ENCODE measurements at regions not wholly inside any gene's neighbourhood (a gene's known extent, or its start where the extent isn't known, plus 50 kb on each side); places are given as distances from the start of the nearest gene placed in this dataset.

DNA sequence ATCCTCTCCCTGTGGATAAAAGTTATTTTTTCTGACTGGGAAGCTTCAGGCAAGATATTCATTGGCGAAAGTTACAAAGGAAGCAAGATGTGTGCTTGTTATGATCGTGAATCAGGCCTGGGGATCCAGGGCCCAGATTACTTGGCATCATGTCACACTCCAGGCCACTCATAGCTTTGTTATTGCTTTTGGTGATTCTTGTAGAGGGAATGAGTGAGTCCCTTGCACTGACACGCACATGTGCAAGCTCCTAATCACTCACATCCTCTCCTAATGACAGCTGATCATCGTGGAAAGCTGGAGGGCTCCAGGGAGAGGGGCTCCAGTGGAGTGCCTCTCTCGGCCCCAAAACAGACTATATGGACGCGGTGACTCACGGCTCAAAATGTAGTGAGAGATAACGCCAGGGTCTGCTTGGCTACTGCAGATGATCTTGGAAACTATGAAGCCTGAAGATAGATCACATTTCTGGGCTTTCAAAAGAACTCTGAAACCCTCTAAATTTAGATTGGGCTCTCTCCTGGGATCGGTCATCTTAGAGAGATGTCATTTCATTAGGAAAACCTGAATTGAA lies 481.1 kb upstream of the USP24 start:
- DNase-seq (ENCODE audit: low spot score) = no peak
- TF ChIP-seq, protein P1, sequence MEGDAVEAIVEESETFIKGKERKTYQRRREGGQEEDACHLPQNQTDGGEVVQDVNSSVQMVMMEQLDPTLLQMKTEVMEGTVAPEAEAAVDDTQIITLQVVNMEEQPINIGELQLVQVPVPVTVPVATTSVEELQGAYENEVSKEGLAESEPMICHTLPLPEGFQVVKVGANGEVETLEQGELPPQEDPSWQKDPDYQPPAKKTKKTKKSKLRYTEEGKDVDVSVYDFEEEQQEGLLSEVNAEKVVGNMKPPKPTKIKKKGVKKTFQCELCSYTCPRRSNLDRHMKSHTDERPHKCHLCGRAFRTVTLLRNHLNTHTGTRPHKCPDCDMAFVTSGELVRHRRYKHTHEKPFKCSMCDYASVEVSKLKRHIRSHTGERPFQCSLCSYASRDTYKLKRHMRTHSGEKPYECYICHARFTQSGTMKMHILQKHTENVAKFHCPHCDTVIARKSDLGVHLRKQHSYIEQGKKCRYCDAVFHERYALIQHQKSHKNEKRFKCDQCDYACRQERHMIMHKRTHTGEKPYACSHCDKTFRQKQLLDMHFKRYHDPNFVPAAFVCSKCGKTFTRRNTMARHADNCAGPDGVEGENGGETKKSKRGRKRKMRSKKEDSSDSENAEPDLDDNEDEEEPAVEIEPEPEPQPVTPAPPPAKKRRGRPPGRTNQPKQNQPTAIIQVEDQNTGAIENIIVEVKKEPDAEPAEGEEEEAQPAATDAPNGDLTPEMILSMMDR (IDR thresholded peaks at IDR 0.05; ENCODE audit: extremely low read depth, missing control alignments) = no peak

DNA sequence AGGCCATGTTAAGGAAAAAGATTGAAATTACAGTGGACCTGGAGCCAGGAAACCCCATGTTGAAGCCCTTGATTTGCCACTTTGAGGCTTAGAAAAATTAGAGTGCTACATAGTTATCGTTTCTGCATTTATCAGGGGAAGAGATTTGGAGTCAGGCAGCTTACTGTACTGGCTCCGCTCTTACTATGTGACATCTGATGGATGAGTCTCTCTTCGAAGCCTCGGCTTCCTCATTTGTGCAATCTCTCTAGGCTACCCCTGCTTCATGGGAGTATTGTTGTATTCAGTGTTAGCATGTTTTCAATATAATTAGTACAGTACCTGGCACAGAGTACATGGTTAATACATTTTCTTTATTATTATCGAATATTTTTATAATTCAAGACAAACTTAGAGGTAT lies 480.4 kb upstream of the USP24 start:
- DNase-seq (ENCODE audit: low spot score) = no peak
- TF ChIP-seq, protein P1 (IDR thresholded peaks at IDR 0.05; ENCODE audit: extremely low read depth, missing control alignments) = no peak

DNA sequence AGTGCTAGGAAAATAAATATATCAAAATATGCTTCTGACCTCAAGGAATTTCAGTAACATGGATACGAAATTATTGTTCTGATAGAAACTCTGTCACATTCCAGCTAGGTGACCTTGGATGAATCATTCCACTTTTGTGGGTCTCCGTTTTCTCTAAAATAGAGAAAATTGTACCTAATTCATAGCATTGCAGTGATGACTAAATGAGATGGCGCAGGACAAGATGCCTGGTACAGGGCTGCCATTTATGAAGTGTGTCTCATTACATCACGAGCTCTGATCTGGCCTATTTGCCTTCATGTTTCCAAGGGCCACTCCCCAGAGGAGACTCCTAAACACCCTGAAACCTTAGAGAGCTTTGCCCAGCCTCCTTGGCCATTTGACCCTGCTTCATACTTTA lies 480.0 kb upstream of the USP24 start:
- TF ChIP-seq, protein P1 (IDR thresholded peaks at IDR 0.05; ENCODE audit: extremely low read depth, missing control alignments) = no peak
- DNase-seq (ENCODE audit: low spot score) = no peak

DNA sequence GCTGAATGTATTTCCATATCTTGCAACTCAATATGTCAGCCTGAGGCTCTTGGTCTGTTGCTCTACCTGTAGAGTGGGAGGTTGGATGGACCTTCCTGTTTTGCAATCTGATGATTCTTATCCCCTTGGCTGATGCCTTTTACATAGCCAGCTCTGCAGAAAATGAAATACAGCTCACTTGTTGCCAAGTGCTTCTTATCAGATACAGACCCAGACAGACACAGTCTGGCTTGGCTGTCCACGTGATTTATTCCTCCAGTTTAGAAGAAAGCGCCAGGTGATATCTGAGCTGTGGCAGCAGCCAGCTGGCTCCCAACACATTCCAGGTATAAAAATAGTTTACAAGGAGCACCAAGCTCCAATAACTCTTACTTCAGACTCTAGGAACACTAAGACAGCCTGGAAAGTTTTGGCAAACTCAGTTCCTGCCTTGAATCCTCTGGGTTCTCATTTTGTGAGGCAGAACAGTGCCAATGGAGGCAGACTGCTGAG lies 479.2 kb upstream of the USP24 start:
- TF ChIP-seq, protein P1 (IDR thresholded peaks at IDR 0.05; ENCODE audit: extremely low read depth, missing control alignments) = no peak
- no peak for DNase-seq (ENCODE audit: low spot score)

DNA sequence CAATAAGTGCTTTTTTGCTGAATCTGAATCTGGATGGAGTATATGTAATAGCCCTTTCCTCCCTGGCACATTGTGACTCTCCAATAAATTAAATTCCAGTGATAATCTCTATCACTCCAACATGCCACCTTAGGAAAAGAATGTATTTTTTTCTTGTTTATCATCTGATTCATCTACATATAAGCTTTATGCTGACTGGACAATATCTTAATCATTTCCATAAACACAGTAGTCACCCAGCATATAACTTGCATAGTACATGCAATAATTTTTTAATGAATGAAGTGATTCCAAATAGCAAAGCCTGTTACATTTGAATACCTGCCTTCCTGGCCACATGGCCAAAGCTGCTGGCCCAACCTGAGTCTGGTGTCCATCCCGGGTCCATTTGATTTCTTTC lies 477.6 kb upstream of the USP24 start:
- TF ChIP-seq, protein P1 (IDR thresholded peaks at IDR 0.05; ENCODE audit: extremely low read depth, missing control alignments) = no peak
- no peak for DNase-seq (ENCODE audit: low spot score)

DNA sequence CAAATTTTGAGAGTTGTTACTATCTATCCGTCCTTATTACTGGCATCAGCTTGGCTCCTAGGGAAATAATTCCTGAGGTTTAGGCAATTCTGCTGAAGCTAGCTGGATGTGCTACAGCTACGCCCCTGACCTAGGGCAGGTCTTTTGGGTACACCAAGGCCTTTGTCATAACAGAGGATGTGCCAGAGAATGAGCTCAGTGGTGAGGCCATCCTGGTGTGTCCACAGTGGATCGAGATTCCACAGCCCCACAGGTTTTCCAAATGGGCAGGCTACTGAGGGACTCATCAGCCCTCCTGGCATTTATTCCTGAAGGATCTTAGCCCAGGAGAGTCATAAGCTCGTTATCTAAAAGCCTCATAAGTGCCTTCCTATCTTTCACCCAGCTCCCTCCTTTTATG lies 475.2 kb upstream of the USP24 start:
- DNase-seq (ENCODE audit: low spot score) = no peak
- TF ChIP-seq, protein P1 (IDR thresholded peaks at IDR 0.05; ENCODE audit: extremely low read depth, missing control alignments) = no peak

DNA sequence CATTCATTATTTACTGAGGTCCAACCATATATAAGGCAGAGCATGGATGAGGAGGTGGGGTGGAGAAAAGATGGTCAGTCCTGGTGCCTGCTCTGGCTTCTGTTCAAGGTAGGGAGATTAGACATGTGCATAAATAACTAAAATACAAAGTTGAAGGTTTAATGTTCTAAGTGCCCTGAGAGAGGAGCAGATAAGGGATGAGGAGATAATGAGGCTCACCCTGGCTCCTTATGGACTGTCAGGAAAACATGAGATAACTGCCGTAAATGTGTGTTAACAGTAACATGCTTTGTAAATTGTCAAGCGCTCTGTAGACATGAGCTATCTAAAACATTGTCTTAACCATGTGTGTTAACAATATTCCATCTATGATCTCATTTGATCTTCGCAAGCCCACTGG lies 474.6 kb upstream of the USP24 start:
- DNase-seq (ENCODE audit: low spot score) = no peak
- TF ChIP-seq, protein P1 (IDR thresholded peaks at IDR 0.05; ENCODE audit: extremely low read depth, missing control alignments) = no peak

All from GM20000 (cell line).